ENCODE measurements at regions not wholly inside any gene's neighbourhood (a gene's known extent, or its start where the extent isn't known, plus 50 kb on each side); places are given as distances from the start of the nearest gene placed in this dataset.

- no peak for DNase-seq
These were observed 107.3 kb upstream of the GABRG2 start for GRCh38 chr5:161960314-161960713.

GRCh38 chr5:161966564-161966963, 101.0 kb upstream of the GABRG2 start:
- peak; percentile 1 for DNase-seq

GRCh38 chr5:161975350-161975749, 92.2 kb upstream of the GABRG2 start:
- no peak for DNase-seq

GRCh38 chr5:161988077-161988476, 79.5 kb upstream of the GABRG2 start:
- DNase-seq, result no peak

Data from NCI-H2171 treated with DMSO at 0.1 percent for 48 hours (cell line).